ENCODE measurements at regions not wholly inside any gene's neighbourhood (a gene's known extent, or its start where the extent isn't known, plus 50 kb on each side); places are given as distances from the start of the nearest gene placed in this dataset.
"Not testable (repeated sequence)": the region's sequence is repeated elsewhere in the genome, so short reads cannot be mapped to it uniquely, and the experiment has no call there.

- no peaks in the 10 kb centered on the region for H3K36me3 ChIP-seq (ENCODE audit: insufficient read depth, low read length)
- TF ChIP-seq POLR2AphosphoS5 (IDR thresholded peaks at IDR 0.05; ENCODE audit: borderline replicate concordance, low read depth, low read length) (no peak), FOXP2 (optimal IDR thresholded peaks at IDR 0.05; ENCODE audit: control extremely low read depth, extremely low read length, insufficient read depth) (no peak), EZH2 (IDR thresholded peaks at IDR 0.05) (no peak)
- DNase-seq (ENCODE audit: low read depth, low spot score): no peak
- H3K4me3 ChIP-seq: no peak overlapping the region
- H3K9me3 ChIP-seq (ENCODE audit: low read depth, low read length): no peaks in the 10 kb centered on the region
- H3K27ac ChIP-seq: no peak overlapping the region
- no peak overlapping the region for H3K9ac ChIP-seq (ENCODE audit: insufficient read length)
Measured at GRCh38 chr1:102724741-102725140, 383.6 kb downstream of the COL11A1 start.

GRCh38 chr1:102715150-102715549 lies 393.2 kb downstream of the COL11A1 start:
- H3K36me3 ChIP-seq (ENCODE audit: insufficient read depth, low read length): no peaks in the 10 kb centered on the region
- H3K9me3 ChIP-seq (ENCODE audit: low read depth, low read length): no peaks in the 10 kb centered on the region
- H3K4me3 ChIP-seq: no peak overlapping the region
- no peak overlapping the region for H3K9ac ChIP-seq (ENCODE audit: insufficient read length)
- TF ChIP-seq POLR2AphosphoS5 (IDR thresholded peaks at IDR 0.05; ENCODE audit: borderline replicate concordance, low read depth, low read length): no peak
- no peak for TF ChIP-seq FOXP2 (optimal IDR thresholded peaks at IDR 0.05; ENCODE audit: control extremely low read depth, extremely low read length, insufficient read depth)
- TF ChIP-seq EZH2 (IDR thresholded peaks at IDR 0.05): no peak
- DNase-seq (ENCODE audit: low read depth, low spot score): no peak
- H3K27ac ChIP-seq: no peak overlapping the region

- no peak for DNase-seq (ENCODE audit: low read depth, low spot score)
- H3K4me3 ChIP-seq: no peak overlapping the region
- no peak for TF ChIP-seq POLR2AphosphoS5 (IDR thresholded peaks at IDR 0.05; ENCODE audit: borderline replicate concordance, low read depth, low read length)
- TF ChIP-seq EZH2 (IDR thresholded peaks at IDR 0.05): no peak
- no peak for TF ChIP-seq FOXP2 (optimal IDR thresholded peaks at IDR 0.05; ENCODE audit: control extremely low read depth, extremely low read length, insufficient read depth)
- no peak overlapping the region for H3K9ac ChIP-seq (ENCODE audit: insufficient read length)
- no peak overlapping the region for H3K27ac ChIP-seq
- H3K9me3 ChIP-seq (ENCODE audit: low read depth, low read length): no peaks in the 10 kb centered on the region
- no peaks in the 10 kb centered on the region for H3K36me3 ChIP-seq (ENCODE audit: insufficient read depth, low read length)
Measured at GRCh38 chr1:102699524-102699923, 408.8 kb downstream of the COL11A1 start.

- Histone ChIP-seq H3K36me3 (ENCODE audit: insufficient read depth, low read length) (no peaks in the 10 kb centered on the region), H3K4me3 (no peak overlapping the region), H3K9ac (ENCODE audit: insufficient read length) (no peak overlapping the region), H3K27ac (no peak overlapping the region), H3K9me3 (ENCODE audit: low read depth, low read length) (no peaks in the 10 kb centered on the region)
- TF ChIP-seq EZH2 (IDR thresholded peaks at IDR 0.05) (no peak), POLR2AphosphoS5 (IDR thresholded peaks at IDR 0.05; ENCODE audit: borderline replicate concordance, low read depth, low read length) (no peak), FOXP2 (optimal IDR thresholded peaks at IDR 0.05; ENCODE audit: control extremely low read depth, extremely low read length, insufficient read depth) (no peak)
- DNase-seq (ENCODE audit: low read depth, low spot score): no peak
Measured at GRCh38 chr1:102693345-102693744, 415.0 kb downstream of the COL11A1 start.

DNA sequence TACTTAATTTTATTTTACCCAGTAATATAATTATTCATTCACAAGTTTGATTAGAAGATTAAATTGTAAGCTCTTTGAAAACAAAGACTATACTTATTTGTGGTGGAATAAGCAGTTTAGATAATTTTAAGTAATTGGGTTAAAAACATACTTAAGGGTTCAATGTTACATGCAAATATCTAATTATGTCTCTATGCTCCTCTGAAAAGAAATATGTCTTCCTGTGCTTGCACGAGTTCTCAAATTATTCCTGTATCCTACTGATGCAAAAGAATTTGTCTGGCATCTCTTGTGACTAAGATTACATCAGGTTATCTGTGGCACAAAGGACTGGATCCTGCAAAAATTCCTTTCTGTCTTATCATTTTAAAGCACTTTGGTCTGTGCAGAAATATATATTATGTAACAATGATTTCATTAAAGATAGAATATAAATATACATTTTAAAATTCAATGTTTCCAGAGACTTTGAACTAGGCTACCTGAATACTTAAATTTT lies 416.7 kb downstream of the COL11A1 start:
- Histone ChIP-seq H3K9me3 (ENCODE audit: low read depth, low read length) (no peaks in the 10 kb centered on the region), H3K36me3 (ENCODE audit: insufficient read depth, low read length) (no peaks in the 10 kb centered on the region), H3K9ac (ENCODE audit: insufficient read length) (no peak overlapping the region), H3K4me3 (no peak overlapping the region), H3K27ac (no peak overlapping the region)
- no peak for TF ChIP-seq POLR2AphosphoS5 (IDR thresholded peaks at IDR 0.05; ENCODE audit: borderline replicate concordance, low read depth, low read length)
- no peak for TF ChIP-seq EZH2 (IDR thresholded peaks at IDR 0.05)
- TF ChIP-seq FOXP2 (optimal IDR thresholded peaks at IDR 0.05; ENCODE audit: control extremely low read depth, extremely low read length, insufficient read depth): no peak
- DNase-seq (ENCODE audit: low read depth, low spot score): no peak

GRCh38 chr1:102687383-102687782 lies 420.9 kb downstream of the COL11A1 start:
- no peak overlapping the region for H3K27ac ChIP-seq
- H3K9me3 ChIP-seq (ENCODE audit: low read depth, low read length): no peaks in the 10 kb centered on the region
- no peak overlapping the region for H3K4me3 ChIP-seq
- H3K36me3 ChIP-seq (ENCODE audit: insufficient read depth, low read length): no peaks in the 10 kb centered on the region
- no peak for TF ChIP-seq EZH2 (IDR thresholded peaks at IDR 0.05)
- no peak for TF ChIP-seq FOXP2 (optimal IDR thresholded peaks at IDR 0.05; ENCODE audit: control extremely low read depth, extremely low read length, insufficient read depth)
- TF ChIP-seq POLR2AphosphoS5 (IDR thresholded peaks at IDR 0.05; ENCODE audit: borderline replicate concordance, low read depth, low read length): no peak
- H3K9ac ChIP-seq (ENCODE audit: insufficient read length): no peak overlapping the region
- DNase-seq (ENCODE audit: low read depth, low spot score): no peak

DNA sequence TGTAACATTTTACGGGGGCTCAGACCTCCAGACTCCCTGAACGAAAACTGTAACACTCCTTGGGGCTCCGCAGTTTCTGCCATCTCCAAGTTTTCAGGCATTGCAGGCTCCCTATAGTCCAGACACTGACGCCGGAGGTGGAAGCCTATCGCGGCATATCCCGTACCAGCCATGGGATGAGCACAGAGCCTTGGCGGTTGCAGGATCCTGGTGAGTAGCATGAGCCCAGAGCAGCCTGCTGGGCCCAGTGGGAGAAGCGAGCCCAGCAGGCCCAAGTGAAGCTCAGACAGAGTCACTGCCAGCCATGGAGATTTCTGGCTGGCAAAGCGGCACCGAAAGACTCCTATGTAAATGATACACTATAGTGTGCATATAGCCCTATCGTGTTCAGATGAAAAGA lies 446.8 kb downstream of the COL11A1 start:
- DNase-seq (ENCODE audit: low read depth, low spot score): no peak
- H3K36me3 ChIP-seq (ENCODE audit: insufficient read depth, low read length): no peaks in the 10 kb centered on the region
- H3K27ac ChIP-seq: no peak overlapping the region
- TF ChIP-seq FOXP2 (optimal IDR thresholded peaks at IDR 0.05; ENCODE audit: control extremely low read depth, extremely low read length, insufficient read depth): no peak
- TF ChIP-seq EZH2 (IDR thresholded peaks at IDR 0.05): no peak
- no peak for TF ChIP-seq POLR2AphosphoS5 (IDR thresholded peaks at IDR 0.05; ENCODE audit: borderline replicate concordance, low read depth, low read length)
- no peak overlapping the region for H3K4me3 ChIP-seq
- H3K9ac ChIP-seq (ENCODE audit: insufficient read length): no peak overlapping the region
- H3K9me3 ChIP-seq (ENCODE audit: low read depth, low read length): no peaks in the 10 kb centered on the region

- H3K27ac ChIP-seq; H3K36me3 ChIP-seq (ENCODE audit: insufficient read depth, low read length); H3K4me3 ChIP-seq; H3K9me3 ChIP-seq (ENCODE audit: low read depth, low read length); DNase-seq (ENCODE audit: low read depth, low spot score); H3K9ac ChIP-seq (ENCODE audit: insufficient read length): not testable (repeated sequence)
Measured at GRCh38 chr1:102659876-102660483, 448.3 kb downstream of the COL11A1 start.

- TF ChIP-seq FOXP2 (optimal IDR thresholded peaks at IDR 0.05; ENCODE audit: control extremely low read depth, extremely low read length, insufficient read depth) (no peak), EZH2 (IDR thresholded peaks at IDR 0.05) (no peak)
- H3K4me3 ChIP-seq: no peak overlapping the region
- H3K27ac ChIP-seq: no peak overlapping the region
- no peaks in the 10 kb centered on the region for H3K9me3 ChIP-seq (ENCODE audit: low read depth, low read length)
- H3K36me3 ChIP-seq (ENCODE audit: insufficient read depth, low read length): no peaks in the 10 kb centered on the region
- H3K9ac ChIP-seq (ENCODE audit: insufficient read length): no peak overlapping the region
- no peak for DNase-seq (ENCODE audit: low read depth, low spot score)
Measured at GRCh38 chr1:102655034-102655433, 453.3 kb downstream of the COL11A1 start.
